ENCODE measurements at regions not wholly inside any gene's neighbourhood (a gene's known extent, or its start where the extent isn't known, plus 50 kb on each side); places are given as distances from the start of the nearest gene placed in this dataset.

DNA sequence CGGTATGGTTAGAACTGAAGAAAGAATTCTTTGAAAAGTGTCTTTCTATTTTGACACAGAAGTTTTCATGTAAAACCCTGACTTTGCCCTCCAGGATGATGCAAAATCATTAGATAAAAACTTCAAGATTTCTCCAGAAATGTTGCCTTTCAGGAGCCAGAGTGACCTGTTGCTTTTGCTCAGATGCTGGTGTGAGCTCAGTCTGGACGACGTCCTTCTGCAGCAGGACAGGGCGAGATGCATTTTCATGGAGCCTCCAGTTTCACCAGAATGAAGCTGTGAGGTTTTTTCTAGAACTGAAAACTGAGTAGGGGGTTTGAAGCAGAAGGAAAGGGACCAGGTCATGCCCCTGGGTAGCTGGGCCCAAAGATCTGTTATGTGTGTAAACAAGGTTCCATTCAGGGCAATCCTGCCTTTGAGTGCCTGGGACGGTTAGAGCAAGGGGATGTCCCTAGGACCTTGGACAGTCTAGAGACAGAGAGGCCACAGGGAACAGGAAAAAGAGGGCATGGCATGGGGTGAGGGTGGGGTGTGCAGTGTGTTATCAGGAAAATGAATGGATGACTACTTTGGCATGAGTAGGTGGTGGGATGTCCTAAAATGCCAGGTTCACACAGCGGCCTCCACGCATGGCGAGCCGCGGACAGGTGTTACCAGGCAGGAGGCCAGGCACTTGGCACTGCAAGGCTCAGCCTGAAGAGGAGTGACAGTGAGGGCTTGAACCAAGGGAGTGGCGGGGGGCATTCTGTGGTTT, 356.3 kb downstream of the CXCL12 start:
- DNase-seq (ENCODE audit: low read depth) = no peak
- TF ChIP-seq, protein P1, sequence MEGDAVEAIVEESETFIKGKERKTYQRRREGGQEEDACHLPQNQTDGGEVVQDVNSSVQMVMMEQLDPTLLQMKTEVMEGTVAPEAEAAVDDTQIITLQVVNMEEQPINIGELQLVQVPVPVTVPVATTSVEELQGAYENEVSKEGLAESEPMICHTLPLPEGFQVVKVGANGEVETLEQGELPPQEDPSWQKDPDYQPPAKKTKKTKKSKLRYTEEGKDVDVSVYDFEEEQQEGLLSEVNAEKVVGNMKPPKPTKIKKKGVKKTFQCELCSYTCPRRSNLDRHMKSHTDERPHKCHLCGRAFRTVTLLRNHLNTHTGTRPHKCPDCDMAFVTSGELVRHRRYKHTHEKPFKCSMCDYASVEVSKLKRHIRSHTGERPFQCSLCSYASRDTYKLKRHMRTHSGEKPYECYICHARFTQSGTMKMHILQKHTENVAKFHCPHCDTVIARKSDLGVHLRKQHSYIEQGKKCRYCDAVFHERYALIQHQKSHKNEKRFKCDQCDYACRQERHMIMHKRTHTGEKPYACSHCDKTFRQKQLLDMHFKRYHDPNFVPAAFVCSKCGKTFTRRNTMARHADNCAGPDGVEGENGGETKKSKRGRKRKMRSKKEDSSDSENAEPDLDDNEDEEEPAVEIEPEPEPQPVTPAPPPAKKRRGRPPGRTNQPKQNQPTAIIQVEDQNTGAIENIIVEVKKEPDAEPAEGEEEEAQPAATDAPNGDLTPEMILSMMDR (IDR thresholded peaks at IDR 0.05; ENCODE audit: low read depth, low read length, missing control alignments) = no peak
- H3K4me3 ChIP-seq (ENCODE audit: low read depth, low read length) = no peak overlapping the region

DNA sequence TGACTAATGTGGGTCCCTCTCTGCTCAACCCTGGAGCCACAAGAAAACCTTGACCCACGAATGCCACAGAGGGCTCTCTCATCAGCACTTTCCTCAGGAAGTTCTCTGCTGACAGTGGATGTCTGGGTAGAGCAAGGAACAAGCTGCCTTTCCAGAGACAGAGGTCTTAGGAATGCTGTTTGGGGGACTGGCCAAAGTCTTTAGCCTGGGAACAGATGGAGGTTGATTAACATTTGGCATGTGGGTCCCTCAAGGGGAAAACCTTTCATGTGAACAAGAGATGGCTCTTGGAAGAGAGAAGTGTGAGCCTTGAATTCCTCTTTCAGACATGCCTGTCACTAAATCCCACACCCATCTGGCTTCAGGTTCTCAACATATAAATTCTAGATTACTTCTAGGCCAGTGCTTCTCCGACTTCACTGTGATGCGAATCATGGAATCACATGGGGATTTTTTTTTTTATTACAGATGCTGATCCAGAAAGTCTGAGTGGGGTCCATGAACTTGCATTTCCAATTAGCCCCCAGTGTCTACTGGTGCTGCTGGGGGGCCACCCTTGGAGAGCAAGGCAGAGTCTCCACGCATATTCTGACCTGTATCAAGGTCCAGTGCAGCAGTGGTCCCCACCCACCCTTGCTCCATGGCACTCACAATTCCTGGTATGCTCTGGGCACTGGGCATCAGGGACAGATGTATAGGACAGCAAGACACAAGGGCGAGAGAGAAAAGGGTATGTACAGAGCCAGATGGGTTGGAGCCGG, 360.4 kb downstream of the CXCL12 start:
- TF ChIP-seq, protein P1 (IDR thresholded peaks at IDR 0.05; ENCODE audit: low read depth, low read length, missing control alignments) = no peak
- no peak for DNase-seq (ENCODE audit: low read depth)
- H3K4me3 ChIP-seq (ENCODE audit: low read depth, low read length) = no peak overlapping the region

DNA sequence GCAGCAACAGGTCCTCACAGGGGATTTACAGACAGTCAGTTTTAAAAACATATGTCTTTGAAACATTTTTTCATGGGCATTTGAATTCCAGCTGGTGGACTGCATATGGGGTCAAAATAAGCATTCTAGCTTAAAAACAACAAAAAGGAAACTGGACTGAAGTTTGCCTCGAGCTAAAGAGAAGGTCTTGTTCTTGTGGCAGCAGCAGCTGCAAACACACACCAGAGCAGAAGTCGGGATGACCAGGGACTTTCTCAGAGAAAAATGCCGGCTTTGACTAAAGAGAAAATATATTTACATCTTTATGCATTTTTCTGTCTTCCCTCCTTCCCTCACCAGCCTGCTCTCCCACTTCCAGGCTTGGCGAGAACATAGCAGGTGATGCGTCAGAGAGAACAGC, 361.4 kb downstream of the CXCL12 start:
- DNase-seq (ENCODE audit: low read depth) = no peak
- TF ChIP-seq, protein P1 (IDR thresholded peaks at IDR 0.05; ENCODE audit: low read depth, low read length, missing control alignments) = no peak
- no peak overlapping the region for H3K4me3 ChIP-seq (ENCODE audit: low read depth, low read length)

DNA sequence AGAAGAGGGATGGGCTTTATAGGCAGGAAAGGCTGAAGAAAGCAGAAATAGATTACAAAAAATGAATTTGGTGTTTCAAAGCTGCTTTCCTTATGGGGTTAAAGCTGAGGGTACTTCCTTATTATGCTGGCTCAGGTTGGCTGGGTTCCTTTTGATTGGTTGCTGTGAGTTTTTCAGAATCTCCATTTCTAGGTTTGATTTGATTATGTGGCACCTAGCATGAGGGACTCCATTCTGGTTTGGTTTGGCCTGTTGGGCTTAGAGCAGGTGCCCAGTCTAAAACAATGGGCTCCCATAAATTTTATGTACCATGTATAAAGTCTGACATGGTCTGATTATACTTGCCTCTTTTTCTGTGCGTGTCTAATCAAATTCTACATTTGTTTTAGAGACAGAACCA, 362.7 kb downstream of the CXCL12 start:
- DNase-seq (ENCODE audit: low read depth) = no peak
- TF ChIP-seq, protein P1 (IDR thresholded peaks at IDR 0.05; ENCODE audit: low read depth, low read length, missing control alignments) = no peak
- H3K4me3 ChIP-seq (ENCODE audit: low read depth, low read length) = no peak overlapping the region

DNA sequence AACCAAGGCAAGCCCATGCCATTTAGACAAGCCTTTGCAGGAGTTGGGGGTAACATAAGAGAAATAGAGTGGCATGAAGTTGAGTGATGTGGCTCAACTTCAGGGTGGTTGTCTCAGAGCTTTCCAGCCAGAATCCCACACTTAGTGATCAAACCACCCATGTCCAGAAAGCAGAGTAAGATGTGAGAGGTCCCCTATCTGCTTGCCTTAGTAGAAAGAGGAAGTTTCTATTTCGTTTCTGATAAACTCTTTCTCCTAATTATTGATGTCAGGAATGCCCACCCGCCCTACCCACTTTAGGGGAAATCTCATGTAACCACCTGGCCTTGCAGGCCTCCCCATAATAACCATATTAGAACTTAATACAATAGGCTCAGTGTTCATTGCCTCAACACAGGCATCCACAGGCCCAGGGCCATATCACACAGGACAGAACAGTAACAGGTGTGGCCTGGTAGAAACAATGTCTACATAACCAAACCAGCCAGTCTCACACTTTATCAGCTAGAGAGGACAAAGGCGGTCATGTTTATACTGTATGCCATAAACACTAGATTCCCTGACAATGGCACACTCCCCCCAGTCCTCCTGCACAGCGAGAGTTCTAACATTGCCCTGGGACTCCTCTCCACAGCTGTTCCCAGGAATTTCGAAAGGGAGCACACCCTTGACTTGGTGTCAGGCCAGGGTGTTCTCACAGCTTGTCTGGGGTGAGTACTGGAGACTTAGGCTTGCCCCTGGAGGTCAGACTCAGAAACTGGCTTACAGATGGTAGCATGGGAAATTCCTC, 364.4 kb downstream of the CXCL12 start:
- TF ChIP-seq, protein P1 (IDR thresholded peaks at IDR 0.05; ENCODE audit: low read depth, low read length, missing control alignments) = no peak
- no peak overlapping the region for H3K4me3 ChIP-seq (ENCODE audit: low read depth, low read length)
- no peak for DNase-seq (ENCODE audit: low read depth)

DNA sequence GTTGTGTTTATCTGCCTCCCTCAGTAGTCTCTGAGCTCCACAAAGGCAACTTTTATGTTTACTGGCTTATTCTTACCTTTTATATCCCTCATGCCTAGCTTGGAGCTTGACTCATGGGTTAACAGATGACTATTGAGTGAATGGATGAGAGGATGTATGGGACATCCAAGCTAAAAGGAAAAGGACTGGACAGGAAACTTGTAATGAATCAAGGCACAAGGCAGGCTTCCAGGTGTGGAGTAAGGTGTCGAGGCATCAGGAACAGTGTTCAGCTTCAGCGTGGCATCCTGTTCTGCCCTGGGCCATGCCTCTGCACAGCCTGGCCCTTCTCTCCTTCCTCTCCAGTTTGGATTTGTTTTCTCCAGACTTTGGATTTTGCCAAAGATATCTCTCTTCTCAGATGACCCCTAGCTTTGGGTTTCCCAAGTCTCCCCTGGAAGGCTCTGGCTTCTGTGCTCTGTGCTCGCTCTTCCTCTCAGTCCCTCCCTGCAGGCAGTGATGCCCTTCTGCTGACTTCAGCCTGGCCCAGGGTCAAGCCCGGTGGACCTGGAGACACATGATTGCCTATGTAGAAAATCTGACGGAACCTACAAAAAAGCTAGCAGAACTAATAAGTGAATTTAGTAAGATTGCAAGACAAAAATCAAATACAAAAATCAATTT, 367.3 kb downstream of the CXCL12 start:
- H3K4me3 ChIP-seq (ENCODE audit: low read depth, low read length) = no peak overlapping the region
- TF ChIP-seq, protein P1 (IDR thresholded peaks at IDR 0.05; ENCODE audit: low read depth, low read length, missing control alignments) = no peak
- DNase-seq (ENCODE audit: low read depth) = no peak

All from GM12864 (cell line).